GM19372 (cell line): ENCODE measurements at regions not wholly inside any gene's neighbourhood (a gene's known extent, or its start where the extent isn't known, plus 50 kb on each side); places are given as distances from the start of the nearest gene placed in this dataset.
"Not testable (repeated sequence)": the region's sequence is repeated elsewhere in the genome, so short reads cannot be mapped to it uniquely, and the experiment has no call there.

Experiments used
- ATAC-seq: cut with Tn5 transposase; IDR thresholded peaks from one replicate; pipeline ENCODE4 v1.9.1; 2021; ENCODE audit warnings: mild to moderate bottlenecking, low read depth, moderate library complexity; ENCODE audit not compliant: unreplicated experiment

DNA sequence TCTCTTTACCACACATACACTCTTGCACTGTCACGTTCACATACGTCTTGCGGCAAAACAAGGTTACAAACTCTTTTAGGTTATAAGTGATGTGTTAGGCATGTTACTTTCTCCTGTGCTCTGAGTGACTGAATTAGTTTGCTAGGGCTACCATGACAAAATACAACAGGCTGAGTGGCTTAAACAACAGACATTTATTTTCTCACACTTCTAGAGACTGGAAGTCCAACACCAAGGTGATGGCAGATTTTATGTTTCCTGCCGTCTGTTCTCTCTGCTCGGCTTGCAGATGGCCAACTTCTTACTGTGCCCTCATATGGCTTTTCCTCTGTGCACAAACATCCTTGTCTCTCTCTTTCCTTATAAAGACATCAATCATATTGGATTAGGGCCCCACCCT is 1224.3 kb upstream of the TENM3 start:
- no peak for ATAC-seq

DNA sequence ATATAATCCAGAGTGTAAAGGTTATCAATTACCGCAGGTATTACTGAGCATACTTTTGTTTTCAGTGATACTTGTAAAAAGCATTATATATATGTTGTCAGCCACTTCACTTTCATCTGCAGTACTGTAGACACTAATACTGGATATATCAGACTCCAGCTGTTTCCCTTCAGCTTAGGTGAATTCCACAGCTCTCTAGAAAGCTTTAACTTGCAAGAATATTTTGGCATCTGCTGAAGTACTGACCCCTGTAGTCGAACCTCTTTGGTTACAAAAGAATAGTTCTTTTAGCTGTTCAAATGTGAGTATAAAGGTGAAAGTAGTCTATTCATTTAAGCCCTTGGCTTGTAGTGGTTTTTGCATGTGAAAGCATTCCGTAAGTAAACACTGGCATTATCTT is 1222.7 kb upstream of the TENM3 start:
- ATAC-seq: no peak

DNA sequence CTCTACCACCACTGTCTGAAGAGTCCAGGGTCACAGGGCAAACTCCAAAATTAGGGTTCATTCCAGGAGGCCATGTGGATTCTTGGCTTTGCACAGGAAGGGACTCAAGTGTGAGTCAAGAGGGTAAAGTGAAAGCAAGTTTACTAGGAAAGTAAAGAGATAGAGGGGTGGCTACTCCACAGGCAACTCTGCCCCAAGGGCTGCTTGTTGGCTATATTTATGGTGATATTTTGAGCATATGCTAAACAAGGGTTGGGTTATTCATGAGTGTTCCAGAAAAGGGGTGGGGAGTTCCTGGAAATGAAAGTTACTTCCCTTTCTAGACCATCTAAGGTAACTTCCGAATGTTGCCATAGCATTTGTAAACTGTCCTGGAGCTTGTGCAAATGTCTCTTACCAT is 1222.0 kb upstream of the TENM3 start:
- ATAC-seq: no peak

DNA sequence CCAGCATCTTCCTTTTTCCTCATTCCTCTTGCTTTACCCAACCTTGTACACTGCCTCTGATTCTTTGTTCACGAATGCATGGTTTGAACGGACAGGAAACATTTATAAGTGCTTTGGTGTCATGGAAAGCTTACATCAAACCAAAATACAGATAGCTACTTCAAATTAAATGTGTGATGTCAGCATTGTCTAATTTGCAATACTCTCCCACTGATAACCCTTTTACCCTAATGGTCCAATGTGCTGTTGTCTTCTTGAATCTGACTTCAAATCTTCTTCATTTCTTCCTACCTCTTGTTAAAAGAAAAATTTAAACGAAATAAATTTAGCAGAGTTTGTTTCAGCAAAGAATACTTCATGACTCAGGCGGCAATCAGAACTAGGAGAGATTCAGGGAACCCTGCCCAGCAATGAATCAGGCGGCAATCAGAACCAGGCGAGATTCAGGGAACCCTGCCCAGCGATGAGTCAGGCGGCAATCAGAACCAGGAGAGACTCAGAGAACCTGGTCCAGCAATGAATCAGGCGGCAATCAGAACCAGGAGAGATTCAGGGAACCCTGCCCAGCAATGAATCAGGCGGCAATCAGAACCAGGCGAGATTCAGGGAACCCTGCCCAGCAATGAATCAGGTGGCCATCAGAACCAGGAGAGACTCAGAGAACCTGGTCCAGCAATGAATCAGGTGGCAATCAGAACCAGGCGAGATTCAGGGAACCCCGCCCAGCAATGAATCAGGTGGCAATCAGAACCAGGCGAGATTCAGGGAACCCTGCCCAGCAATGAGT is 1212.9 kb upstream of the TENM3 start:
- ATAC-seq: not testable (repeated sequence)

DNA sequence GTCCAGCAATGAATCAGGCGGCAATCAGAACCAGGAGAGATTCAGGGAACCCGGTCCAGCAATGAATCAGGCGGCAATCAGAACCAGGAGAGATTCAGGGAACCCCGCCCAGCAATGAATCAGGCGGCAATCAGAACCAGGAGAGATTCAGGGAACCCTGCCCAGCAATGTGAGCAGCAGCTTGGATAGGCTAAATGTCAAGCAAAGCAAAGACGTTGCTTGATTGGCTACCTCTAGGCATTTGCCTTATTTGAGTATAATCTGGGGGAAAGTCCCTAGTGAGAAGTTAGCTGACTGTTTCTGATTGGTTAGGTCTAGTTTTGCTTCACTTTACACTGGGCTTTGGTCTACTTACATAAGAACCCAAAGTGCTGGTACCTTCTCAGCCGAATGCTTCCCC is 1212.2 kb upstream of the TENM3 start:
- no peak for ATAC-seq

DNA sequence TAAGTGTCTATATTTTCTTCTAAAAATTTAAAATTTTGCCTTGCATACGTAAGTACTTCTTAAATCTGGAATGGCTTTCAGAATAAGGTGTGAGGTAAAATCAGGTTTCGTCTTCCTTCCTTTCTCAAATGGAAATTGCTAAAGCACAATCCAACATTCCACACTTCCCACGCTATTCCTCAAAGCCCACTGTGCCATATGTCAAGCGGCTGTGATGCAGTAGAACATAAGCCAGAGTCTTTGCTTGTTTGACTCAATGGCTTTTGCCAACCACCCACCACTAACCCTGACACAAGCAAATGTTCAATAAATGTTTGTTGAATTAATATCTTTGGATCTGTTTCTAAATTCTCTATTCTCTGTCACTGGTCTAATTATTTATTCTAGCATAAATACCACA is 1199.7 kb upstream of the TENM3 start:
- no peak for ATAC-seq

DNA sequence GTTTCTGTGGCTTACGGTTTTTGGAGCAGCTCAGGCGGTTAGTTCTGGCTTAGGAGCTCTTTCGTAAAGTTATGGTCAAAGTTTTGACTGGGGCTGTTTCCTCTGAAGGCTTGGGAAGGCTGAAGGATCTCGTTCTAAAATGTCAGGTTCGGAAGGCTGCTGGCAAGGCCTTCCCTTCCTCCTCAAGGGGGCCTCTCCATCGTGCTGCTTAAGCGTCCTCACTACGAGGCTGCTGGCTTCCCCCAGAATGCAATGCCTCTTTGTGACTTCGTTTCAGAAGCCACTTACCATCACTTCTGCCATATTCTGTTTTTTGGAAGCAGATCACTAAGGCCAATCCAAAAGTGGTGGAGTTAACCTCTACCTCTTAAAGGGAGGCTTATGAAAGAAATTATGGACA is 1196.4 kb upstream of the TENM3 start:
- ATAC-seq: no peak

DNA sequence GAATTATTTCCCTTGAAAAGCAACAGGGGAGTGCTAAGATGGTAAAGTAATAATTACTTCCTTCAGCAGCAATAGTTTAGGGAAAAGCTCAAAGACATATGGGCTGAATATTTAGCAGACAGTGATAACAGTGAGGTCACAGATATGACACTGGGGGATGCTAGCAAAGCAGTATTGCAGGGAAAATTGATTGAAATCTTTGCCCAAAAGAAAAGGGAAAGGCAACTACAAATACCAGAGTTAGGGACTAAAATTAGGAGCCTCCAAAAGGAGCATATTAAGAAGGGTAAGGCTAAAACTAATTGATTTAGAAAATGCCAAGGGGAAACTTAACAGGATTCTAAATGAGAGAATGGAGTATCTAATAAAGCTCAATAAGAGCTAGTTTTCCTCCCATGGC is 1191.3 kb upstream of the TENM3 start:
- ATAC-seq: no peak

DNA sequence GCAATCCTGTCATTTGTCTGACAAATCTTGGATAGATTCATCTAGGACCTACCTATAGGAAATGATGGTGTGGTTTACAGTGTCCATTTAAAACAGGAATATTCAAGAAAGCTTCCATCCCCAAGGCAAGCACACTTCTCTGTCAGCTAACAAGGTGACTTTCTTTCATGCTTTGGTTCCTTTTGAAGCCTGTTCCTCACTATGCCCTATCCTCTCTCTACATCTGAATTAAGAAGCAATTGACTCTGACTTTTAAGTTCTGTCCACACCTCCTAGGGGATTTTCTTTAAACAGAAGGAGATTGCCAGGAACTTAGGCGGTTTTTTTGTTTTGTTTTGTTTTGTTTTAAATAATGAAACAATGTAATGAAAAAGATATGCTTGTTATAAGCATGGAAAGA is 1181.4 kb upstream of the TENM3 start:
- ATAC-seq: no peak

DNA sequence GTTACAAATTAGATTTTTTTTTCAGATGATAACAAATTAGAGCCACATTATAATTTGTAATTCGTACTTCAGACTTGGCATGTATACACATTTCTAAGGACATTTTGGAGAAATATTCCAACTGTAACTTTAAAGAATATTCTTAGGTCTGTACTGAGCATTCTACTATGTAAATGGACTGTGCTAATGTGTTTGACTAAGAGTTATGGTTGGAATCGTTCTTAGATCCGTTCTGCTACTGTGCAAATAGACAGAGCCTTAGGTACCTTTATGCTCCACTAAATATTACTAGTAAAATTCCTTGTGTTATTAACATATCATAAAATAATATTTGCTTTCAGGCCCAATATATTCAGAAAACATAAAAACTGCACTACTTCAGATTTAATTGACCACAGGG is 1180.0 kb upstream of the TENM3 start:
- no peak for ATAC-seq

DNA sequence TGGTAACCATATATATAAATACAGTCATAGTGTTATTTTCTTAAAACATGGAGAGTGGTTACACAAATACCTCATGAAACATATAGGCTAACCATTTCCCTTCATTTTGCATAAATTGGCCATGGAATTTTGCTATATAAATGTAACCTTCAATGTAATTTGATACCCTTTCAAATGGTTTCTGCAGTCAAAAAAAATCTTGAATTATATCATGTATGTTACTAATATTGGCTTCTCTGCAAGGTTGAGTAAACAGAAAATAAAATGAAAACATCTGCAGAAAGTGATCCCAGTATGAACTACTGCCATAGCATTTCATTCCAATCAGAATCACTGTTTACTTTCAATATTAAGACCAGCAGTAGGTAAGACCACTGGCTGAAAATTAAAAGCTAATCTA is 1165.9 kb upstream of the TENM3 start:
- ATAC-seq: no peak

DNA sequence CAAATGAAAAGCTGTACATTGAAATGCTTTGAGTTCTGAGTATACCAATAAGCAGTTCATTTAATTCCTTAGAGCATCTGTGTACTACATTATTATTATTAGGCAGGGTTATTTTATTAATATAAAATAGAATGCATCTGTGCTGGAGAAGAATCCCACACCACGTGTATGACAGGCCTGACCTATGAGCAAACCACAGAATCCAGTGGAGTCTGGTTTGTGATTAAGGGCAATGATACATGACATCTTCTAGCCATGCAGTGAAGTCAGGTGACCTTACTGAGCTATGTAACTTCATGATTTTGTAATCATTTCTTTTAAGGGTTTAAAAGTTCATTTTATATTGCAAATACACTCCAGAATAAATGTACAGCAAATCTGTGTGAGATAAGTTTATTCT is 1165.0 kb upstream of the TENM3 start:
- ATAC-seq: no peak

DNA sequence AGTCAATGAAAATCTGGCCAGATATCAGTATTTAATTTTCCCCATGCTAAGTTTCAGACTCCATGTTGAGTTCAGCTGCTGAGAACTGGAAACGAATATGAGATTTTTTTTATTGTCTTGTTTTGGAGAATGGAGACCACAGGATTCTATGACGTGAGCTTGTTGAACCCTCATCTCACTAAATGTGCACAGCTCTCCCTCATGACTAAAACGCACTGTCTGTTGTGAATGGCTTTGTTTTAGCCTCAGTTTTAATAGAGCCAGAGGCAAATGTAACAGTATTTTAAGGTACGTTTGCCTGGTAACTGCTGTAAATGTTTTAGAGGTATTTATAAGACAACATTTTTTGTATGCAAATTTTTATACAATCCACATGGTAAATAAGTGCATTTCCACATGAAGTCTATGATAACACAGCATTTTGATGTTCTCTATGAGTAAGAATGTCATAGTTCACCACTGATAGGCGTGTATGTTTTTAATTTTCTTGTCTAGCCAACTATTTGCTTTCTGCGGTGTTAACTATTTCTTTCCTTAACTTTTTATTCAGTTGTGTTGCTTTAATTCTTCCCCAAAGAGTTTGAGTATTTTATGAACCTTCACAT is 1159.3 kb upstream of the TENM3 start:
- ATAC-seq: no peak

DNA sequence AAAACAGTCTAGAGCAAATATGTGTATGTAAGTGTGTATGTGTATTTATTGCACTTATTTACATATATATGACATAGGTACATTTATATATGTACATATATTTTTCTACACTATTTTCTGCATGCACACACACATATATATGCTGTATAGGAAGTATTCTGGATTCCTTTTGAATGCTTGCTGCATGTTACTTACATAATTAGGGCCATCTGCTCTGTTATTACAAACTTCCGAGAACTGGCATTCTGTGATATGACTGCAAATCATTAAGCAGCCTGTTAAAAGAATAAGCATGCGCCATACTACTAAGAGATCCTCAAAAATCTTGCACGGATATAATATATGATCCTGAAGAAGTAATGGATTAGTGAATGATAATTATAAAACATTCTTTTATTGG is 1157.6 kb upstream of the TENM3 start:
- ATAC-seq: no peak

DNA sequence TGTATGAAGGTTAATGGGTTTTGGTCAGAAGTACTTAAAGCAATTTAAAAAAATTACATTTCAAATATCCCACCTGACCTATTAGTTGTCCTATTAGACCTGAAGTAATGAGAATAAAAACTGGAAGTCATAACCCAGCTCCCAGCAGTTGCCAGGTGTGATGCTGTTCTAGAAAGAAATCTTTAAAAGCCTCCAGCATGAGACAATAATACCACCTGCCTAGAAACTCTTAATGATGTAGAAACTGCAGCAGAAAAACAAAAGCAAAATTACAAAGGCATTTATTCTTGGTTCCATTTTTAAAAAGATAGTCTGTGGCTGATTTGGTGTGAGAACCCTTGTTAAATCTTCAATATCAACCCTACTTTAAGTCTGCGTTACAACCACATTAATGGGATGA is 1137.7 kb upstream of the TENM3 start:
- no peak for ATAC-seq

DNA sequence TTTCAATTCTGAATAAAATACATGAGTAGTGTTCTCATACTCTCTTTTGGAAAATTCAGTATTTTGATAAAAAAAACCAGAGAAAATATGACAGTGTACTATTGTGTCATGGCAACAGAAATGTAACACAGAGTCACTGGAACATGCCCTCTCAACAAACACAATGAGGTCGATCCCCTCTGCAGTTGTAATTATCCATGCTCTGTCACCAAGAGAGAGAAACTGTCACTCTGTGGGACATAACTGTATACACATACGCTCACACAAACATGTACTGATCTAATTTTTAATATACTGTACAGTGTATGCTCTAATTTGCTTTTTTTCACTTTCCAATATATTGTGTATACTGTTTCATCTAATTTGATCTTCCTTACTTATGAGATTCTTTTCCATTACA is 1136.8 kb upstream of the TENM3 start:
- no peak for ATAC-seq

DNA sequence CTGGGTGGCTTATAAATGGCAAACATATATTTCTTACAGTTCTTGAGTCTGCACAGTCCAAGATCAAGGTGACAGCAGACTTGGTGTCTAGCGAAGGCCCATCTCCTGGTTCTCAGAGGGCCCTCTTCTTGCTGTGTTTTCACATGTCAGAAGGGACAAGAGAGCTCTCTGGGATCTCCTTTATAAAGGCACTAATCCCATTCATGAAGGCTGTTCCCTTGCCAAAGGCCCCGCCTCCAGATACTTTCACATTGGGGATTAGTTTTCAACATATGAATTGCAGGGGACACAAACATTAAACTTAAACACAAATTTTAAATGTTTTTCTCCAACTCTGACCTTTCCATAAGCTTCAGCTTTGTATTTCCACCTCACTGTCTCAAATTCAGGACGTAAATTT is 1135.0 kb upstream of the TENM3 start:
- ATAC-seq: no peak

DNA sequence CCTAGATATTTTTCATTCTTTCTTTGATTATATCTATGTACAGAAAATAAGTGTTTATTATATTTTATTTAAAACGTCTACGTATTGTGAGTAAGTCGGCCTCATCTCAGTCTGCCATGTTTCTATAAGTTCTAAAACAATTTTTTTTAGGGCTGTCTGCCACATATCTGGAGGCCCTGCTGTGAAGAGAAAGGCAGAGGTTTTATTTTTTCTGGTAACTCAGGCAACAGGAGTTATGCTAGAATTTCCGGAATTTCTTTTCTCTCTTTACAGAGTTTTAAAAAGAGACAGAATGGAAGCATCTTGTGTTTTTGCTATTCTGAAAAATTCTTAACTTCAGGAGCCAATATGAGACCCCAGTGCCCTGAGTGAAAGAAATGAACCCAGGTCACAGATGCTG is 1124.0 kb upstream of the TENM3 start:
- ATAC-seq: no peak

DNA sequence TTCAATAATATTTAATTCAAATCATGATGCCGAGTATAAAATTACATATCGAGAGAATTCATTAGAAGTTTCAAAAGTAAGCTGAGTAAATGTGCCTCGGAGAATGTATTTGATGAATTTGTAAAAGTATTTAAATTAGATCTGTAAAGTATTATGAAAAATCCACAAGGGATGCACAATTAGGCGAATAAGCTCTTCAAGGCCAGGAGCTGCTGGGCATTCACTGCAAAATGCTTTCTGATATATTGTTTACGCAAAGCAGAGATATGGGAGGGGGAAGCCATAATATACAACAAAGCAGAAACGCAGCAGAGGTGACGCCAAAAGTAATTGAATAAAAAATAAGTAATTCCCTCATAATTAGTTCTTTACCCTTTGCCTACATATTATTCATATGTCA is 1121.5 kb upstream of the TENM3 start:
- no peak for ATAC-seq

DNA sequence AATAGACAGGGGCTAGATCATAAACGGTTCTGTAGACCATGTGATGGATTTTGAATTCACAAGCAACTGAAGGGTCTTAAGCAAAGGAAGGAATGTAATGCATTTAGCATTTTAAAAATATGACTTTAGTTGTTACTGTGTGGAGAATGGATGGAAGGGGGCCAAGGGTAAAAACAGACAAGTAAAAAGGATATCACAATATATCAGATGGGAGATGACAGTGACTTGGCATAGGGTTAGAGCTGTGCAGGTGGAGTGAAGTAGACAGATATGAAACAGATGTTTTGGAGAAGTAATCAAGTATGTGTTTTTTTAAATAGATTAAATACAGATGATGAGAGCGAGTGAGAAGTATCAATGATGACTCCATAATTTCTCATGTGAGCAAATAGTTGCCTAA is 1116.0 kb upstream of the TENM3 start:
- ATAC-seq: no peak

DNA sequence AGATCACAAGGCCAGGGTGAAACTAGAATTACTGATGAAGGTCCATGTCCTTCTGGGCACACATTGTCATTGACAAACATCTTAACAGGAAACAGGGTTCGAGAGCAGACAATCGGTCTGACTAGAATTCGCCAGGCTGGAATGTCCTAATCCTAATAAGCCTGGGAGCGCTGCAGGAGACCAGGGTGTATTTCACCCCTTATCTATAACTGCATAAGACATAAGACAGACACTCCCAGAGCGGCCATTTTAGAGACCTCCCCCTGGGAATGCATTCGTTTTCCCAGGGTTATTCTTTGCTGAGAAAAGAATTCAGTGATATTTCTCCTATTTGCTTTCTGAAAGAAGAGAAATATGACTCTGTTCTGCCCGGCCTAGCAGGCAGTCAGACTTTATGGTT is 1112.9 kb upstream of the TENM3 start:
- not testable (repeated sequence) for ATAC-seq

DNA sequence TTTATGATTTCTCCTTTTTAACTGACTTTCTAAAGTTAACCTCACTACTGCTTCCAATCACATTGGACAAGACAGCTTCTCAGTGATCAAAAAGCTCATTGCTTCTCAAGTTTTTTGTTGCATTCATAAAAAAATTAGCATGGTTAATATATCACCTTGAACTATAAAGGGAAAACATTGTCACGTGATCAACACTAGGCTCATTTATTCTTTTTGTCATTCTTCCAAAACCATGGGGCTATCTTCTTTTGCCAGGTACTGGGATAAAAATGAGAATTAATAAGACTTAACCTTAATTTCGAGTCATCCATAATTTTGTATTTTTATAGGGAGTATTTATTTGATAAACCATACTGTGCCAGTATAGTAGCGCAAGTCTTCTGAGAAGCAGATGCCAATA is 1105.9 kb upstream of the TENM3 start:
- no peak for ATAC-seq

DNA sequence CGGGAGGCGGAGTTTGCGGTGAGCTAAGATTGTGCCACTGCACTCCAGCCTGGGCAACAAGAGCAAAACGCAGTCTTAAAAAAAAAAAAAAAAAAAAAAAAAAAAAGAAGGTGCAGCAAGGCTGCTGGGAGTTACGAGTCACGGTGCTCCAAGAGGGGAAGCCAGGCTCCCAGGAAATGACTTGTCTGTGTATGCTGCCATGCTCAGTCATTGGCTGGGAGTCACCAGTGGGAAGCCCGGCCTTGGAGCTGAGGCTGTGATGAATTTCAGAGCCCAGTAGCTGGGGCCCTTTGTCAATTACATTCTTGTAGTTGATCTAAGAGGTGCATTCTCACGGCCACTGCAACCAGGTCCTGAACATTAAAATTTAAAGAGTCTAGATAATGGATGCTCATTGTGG is 1105.1 kb upstream of the TENM3 start:
- no peak for ATAC-seq
